Esophagus muscularis mucosa (tissue), 4 donors: ENCODE measurements at regions not wholly inside any gene's neighbourhood (a gene's known extent, or its start where the extent isn't known, plus 50 kb on each side); places are given as distances from the start of the nearest gene placed in this dataset.

Experiments
- DNase-seq: peaks from one replicate; pipeline ENCODE4 v3.0.0-alpha.2; 2017; ENCODE audit errors: extremely low spot score
- H3K27ac ChIP-seq, 4 donors: fragments of 200-600 bp; sonication (generic); replicated peaks in 1 of 4; 1 replicate in 3 of 4; 2 replicates in 1 of 4; pipeline ENCODE4 v1.5.1; 2016 to 2019; ENCODE audit warnings: mild to moderate bottlenecking in 1 of 4
- H3K27me3 ChIP-seq, 4 donors: fragments of 200-600 bp; sonication (generic); one replicate each; pipeline versions ENCODE4 v1.5.1 to v1.6.0; 2016 to 2019
- H3K36me3 ChIP-seq, 4 donors: fragments of 200-600 bp; sonication (generic); one replicate each; pipeline ENCODE4 v1.5.1; 2016 to 2019
- H3K4me1 ChIP-seq, 4 donors: fragments of 200-600 bp; sonication (generic); one replicate each; pipeline ENCODE4 v1.5.1; 2016 to 2019
- H3K4me3 ChIP-seq, 4 donors: fragments of 200-600 bp; sonication (generic); 1 replicate in 2 of 4; 2 replicates in 2 of 4; pipeline ENCODE4 v1.5.1; 2016 to 2019; ENCODE audit warnings: mild to moderate bottlenecking in 4 of 4, moderate library complexity in 1 of 4
- H3K9me3 ChIP-seq, 4 donors: fragments of 200-600 bp; sonication (generic); 1 replicate in 3 of 4; 2 replicates in 1 of 4; pipeline ENCODE4 v1.5.1; 2016 to 2019
- CTCF ChIP-seq, 3 experiments: fragments of 200-600 bp in 2 of 3; fragments of 450-650 bp in 1 of 3; sonication (generic) in 2 of 3; IDR thresholded peaks; one replicate each; pipeline ENCODE4 v1.5.1; 2017 to 2019; ENCODE audit warnings: antibody characterized with exemption in 3 of 3, mild to moderate bottlenecking in 2 of 3, moderate library complexity in 1 of 3
- EP300 ChIP-seq: sonication (generic); formaldehyde crosslinking; IDR thresholded peaks from one replicate; pipeline ENCODE4 v1.6.1; 2017; ENCODE audit warnings: antibody characterized with exemption
- POLR2A ChIP-seq: fragments of 450-650 bp; IDR thresholded peaks from one replicate; pipeline ENCODE4 v1.6.1; 2017; ENCODE audit warnings: antibody characterized with exemption, moderate library complexity, mild to moderate bottlenecking, low read depth
- POLR2AphosphoS5 ChIP-seq, 2 donors: sonication (generic); formaldehyde crosslinking; IDR thresholded peaks; one replicate each; pipeline ENCODE4 v1.6.1; 2017; ENCODE audit warnings: antibody characterized with exemption in 2 of 2
- WGBS: methylation state at CpG from one replicate; pipeline ENCODE4 v1.1.5; 2018; 5-methylcytosine and 5-hydroxymethylcytosine counted together
- intact Hi-C: fragments of 100-400 bp; cut with DNase I; formaldehyde crosslinking; loops from one replicate; pipeline ENCODE4 v1.15.1; 2023

- intact Hi-C loops, result no loop called here
- no peak overlapping the region for H3K27ac ChIP-seq
- TF ChIP-seq POLR2A, result no peak
- no peaks in the 10 kb centered on the region for H3K9me3 ChIP-seq
- H3K4me1 ChIP-seq, result no peaks in the 10 kb centered on the region
- no peaks in the 10 kb centered on the region for H3K36me3 ChIP-seq
- H3K27me3 ChIP-seq, result no peaks in the 10 kb centered on the region
- H3K4me3 ChIP-seq, result no peak overlapping the region
- DNase-seq, result no peak
- 81% methylated on average over 2 of the region's 2 CpGs for WGBS
Observed at GRCh38 chr7:21063106-21063505, 276.4 kb upstream of the SP8 start.

GRCh38 chr7:21064698-21065648 is 278.3 kb upstream of the SP8 start:
- Histone ChIP-seq H3K36me3 (no peaks in the 10 kb centered on the region), H3K9me3 (no peaks in the 10 kb centered on the region), H3K27me3 (no peaks in the 10 kb centered on the region), H3K4me1 (no peaks in the 10 kb centered on the region), H3K27ac (no peak overlapping the region), H3K4me3 (no peak overlapping the region)
- no peak for DNase-seq
- 88% methylated on average over 6 of the region's 6 CpGs for WGBS
- TF ChIP-seq EP300, result no peak
- no peak for TF ChIP-seq POLR2A
- TF ChIP-seq CTCF (IDR thresholded peaks at IDR 0.05), result no peak
- TF ChIP-seq POLR2AphosphoS5 (IDR thresholded peaks at IDR 0.05), result no peak
- intact Hi-C loops, result no loop called here

- no peak for TF ChIP-seq POLR2AphosphoS5 (IDR thresholded peaks at IDR 0.05)
- TF ChIP-seq POLR2A, result no peak
- no peak for TF ChIP-seq EP300
- no peak for TF ChIP-seq CTCF (IDR thresholded peaks at IDR 0.05)
- Histone ChIP-seq H3K27ac (no peak overlapping the region), H3K4me1 (peaks cover 0 to 10% (median 3%) of the 10 kb centered on the region in 4 donors), H3K9me3 (no peaks in the 10 kb centered on the region), H3K36me3 (no peaks in the 10 kb centered on the region), H3K27me3 (no peaks in the 10 kb centered on the region), H3K4me3 (no peak overlapping the region)
- intact Hi-C loops, result no loop called here
- no peak for DNase-seq
- 84% methylated on average over 4 of the region's 4 CpGs for WGBS
Observed at GRCh38 chr7:21066221-21066620, 279.5 kb upstream of the SP8 start.

GRCh38 chr7:21067216-21067615 is 280.5 kb upstream of the SP8 start:
- H3K36me3 ChIP-seq, result no peaks in the 10 kb centered on the region
- H3K4me3 ChIP-seq, result no peak overlapping the region
- no peak overlapping the region for H3K27ac ChIP-seq
- WGBS, result 72% methylated on average over 4 of the region's 4 CpGs
- no peaks in the 10 kb centered on the region for H3K9me3 ChIP-seq
- no peaks in the 10 kb centered on the region for H3K27me3 ChIP-seq
- TF ChIP-seq POLR2AphosphoS5 (IDR thresholded peaks at IDR 0.05) (no peak), POLR2A (no peak), EP300 (no peak), CTCF (IDR thresholded peaks at IDR 0.05) (no peak)
- peaks cover 0 to 13% (median 6%) of the 10 kb centered on the region in 4 donors for H3K4me1 ChIP-seq
- intact Hi-C loops, result no loop called here
- no peak for DNase-seq

GRCh38 chr7:21070571-21071090 is 283.9 kb upstream of the SP8 start:
- no peak for DNase-seq
- intact Hi-C loops, result no loop called here
- no peaks in the 10 kb centered on the region for H3K36me3 ChIP-seq
- H3K27ac ChIP-seq, result no peak overlapping the region
- peaks cover 0 to 13% (median 6%) of the 10 kb centered on the region in 4 donors for H3K4me1 ChIP-seq
- H3K9me3 ChIP-seq, result no peaks in the 10 kb centered on the region
- TF ChIP-seq POLR2AphosphoS5 (IDR thresholded peaks at IDR 0.05), result no peak
- no peak for TF ChIP-seq CTCF (IDR thresholded peaks at IDR 0.05)
- no peak for TF ChIP-seq EP300
- no peak for TF ChIP-seq POLR2A
- no peaks in the 10 kb centered on the region for H3K27me3 ChIP-seq
- H3K4me3 ChIP-seq, result no peak overlapping the region
- WGBS, result 35% methylated on average over 1 of the region's 1 CpG
